NCI-H1694 treated with DMSO at 0.1 percent for 48 hours (cell line): ENCODE measurements at regions not wholly inside any gene's neighbourhood (a gene's known extent, or its start where the extent isn't known, plus 50 kb on each side); places are given as distances from the start of the nearest gene placed in this dataset.

ENCODE experiments used
- DNase-seq: peaks from one replicate; lab custom pipeline; 2025; lab: John Stamatoyannopoulos, UW

DNA sequence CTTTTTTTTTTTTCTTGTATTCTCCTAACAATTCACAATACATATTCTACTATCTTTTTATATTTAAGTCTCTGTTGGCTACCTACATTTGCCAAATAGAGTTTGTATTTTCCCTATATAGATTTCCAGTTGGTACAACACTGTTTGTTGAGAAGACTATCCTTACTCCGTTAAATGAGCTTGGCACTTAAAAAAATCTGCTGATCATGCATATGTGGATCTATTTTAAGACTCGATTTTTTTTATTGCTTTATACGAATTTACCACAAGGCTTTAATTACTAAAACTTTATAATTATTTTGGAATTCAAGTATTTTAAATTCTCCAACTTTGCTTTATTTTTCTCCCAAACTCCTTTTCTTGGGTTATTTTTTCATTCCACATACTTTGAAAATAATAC is 855.6 kb downstream of the C6orf118 start:
- no peak for DNase-seq

DNA sequence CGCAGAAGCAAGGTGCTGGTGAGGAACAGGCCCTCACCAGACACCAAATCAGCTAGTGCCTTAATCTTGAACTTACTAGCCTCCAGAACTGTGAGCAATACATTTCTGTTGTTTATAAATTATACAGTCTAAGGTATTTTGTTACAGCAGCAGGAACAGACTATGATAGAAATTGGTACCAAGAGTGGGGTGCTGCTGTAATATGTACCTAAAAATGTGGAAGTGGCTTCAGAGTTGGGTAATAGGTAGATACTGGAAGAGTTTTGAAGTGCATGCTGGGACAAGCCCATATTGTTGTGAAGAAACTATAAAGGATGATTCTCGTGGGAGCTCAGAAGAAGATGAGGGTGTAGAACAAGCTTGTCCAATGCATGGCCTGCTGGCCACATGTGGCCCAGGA is 866.8 kb downstream of the C6orf118 start:
- no peak for DNase-seq

DNA sequence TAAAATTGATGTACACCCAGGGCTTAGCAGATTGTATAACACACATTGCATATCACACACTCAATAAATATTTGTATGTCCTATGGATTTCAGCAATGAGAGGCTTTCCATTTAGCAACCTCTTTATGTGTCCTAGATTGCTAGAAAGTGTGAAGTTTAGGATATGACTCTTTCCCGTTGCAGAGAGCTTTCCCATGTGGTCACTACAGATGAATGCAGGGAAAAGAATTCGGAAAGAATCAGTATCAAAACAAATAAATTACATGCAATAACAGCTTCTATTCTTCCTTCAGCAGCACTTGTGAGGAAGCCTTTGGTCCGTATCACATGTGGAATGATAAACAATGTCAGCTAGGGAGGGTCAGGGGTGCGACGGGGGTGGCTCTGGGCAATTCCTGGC is 870.1 kb downstream of the C6orf118 start:
- DNase-seq: no peak

DNA sequence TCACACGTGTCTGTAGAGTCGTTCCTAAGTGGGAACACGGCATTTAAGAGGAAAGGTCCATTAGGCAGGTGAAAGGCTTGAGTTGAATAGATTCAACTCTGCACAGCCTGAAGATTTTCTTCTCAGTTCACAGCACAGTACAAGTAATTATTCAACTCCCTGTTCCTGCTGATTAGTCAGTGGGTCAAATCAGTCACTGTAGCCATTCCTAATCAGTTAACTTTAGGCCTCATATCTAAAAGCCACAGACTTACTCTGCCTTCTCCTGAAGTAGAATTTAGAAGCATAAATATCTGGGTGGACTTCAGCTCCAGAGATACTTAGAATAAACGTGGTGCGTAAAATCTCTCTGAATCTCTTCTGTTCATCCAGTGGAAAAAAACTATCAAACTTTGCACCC is 872.4 kb downstream of the C6orf118 start:
- no peak for DNase-seq

DNA sequence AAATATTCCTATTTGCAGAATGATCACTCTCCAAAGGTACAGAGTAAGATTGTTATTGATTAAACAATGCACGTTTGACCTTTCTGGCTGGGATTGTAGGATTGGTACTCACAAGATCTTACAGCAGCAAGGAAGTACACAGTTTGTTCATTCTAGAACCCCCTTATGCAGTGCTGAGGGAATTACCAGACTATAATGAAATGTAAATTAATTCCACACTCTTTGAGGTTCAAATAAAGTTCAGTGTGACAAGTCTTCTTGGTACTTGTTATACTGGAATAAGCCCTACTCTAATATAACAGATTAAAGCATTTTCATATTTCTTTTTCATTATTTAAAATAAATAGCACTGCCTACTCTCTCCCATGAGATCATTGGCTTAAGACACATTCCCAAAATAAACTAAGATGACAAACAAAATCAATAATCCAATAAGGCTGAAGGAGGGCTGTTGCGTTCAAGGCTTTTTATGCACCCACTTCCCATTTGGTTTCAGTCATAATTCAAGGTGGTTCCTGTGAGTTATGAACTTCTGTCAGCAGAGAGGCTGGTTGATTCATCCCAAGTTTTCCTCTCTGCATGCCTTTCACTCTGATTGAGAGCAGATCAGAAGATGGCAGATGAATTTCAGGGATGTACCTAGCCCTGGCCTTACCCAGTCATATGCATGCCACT is 881.5 kb downstream of the C6orf118 start:
- no peak for DNase-seq

DNA sequence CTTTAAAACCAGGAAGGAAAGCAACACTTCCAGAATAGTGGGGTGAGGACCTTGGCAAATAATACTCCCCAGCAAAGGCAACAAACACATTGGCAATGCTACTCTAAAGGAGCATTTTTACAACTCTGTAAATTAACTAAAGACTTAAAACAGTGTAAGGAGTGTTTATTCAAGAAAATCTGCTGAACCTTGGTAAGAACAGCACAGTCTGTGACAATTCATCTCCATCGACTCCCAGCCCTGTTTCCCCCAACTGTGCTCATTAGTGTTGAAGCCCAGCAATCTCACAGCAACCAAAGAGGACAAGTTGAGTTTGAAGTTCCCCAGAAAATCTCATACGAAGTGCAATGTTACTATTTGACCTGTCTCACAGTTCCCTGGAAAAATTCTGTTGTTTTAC is 884.9 kb downstream of the C6orf118 start:
- DNase-seq: no peak

DNA sequence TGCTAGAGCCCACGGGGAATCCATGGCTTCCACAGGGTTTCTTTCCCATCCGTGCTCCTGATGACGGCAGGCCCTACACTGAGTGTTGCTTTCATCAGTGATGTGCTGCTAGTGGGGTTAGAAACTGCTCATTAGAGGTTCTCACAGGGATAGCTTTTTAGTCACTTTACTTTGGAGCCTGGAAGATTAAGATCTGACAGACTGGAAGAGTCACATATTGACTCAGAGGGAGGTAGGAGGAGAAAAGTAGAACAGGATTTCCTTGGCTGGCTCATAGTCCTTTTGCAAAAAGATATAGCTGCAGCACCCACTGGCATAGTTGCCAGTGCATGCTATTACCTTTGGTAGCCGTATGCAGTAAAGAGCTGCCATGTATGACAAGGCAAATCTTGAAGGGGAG is 890.3 kb downstream of the C6orf118 start:
- no peak for DNase-seq

DNA sequence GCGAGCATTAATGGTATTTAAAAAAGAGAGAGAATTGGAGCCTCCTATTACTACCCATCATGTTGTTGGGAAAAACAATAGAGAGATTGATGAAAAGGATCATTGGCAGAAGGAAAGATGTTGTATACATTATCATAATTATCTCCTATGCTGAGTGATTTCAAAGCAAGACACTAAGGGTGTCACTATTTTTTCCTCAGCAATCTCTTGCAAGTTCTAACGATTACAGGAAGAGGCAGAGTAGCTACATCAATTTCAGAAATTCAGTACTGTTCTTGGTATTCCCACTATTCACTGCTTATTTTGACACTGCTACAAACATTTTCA is 891.2 kb downstream of the C6orf118 start:
- no peak for DNase-seq

DNA sequence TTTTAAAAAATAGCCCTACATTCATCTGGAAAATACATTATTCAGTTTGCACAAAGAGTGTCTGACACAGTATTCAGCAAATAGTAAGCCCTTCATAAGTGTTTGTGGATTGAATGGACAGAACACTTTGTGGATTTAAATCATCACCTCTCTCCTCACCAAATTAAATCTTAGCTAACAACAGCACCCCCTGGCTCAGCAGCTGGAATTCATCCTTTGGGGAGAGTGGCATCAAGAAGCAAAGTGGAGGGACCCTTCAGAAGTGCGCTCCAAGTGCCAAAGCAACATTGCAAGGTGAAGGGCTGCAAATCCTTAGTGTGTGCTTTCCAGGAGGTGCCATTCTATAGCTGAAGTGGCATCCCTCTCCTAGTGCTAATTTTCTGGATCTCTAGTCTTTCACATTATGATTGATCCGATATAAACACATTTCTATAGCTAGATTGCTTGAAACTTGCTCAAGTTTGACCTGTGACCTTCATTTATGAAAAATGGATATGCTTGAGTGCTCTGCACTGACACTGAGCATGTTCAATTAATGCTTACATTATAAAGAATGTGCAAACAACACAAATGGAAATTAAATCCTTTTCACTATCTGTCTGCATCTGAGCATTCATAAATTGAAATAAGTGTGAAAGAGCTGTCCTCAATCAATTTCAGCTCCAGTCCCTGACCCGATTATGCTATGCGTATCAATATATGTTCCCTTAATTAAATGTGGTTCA is 891.7 kb downstream of the C6orf118 start:
- no peak for DNase-seq

DNA sequence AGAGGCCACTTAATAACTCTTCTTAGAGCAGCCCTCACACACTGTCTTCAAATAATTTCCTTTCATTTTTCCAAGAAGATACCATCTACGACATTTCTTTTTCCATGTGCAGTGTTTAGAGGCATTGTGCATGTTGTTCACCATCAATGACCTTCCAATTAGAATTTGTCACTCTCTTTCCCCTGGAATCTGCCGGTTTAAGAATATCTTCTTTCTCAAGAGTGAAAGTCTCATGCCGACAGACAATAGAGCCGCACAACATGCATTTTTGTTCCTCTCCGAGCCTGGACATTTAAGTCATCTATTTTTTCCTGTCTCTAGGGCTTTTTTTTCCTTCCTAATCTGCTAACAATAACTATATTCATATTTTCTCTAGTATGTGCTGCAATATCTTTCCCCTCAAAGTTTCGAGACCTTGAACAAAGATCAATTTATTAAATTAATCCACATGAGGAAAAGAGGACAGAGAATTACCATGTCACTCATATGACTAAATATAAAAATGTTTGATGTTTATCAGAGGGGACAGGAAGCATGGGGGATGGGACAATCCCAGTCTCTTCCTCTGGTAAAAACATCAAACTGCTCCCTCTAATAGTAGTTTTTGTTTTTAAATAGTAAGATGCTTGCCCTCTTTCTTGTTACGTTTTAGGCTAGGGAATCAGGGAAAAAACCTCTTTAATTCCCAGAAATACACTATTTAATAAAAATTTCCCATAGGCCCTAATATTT is 893.4 kb downstream of the C6orf118 start:
- no peak for DNase-seq

DNA sequence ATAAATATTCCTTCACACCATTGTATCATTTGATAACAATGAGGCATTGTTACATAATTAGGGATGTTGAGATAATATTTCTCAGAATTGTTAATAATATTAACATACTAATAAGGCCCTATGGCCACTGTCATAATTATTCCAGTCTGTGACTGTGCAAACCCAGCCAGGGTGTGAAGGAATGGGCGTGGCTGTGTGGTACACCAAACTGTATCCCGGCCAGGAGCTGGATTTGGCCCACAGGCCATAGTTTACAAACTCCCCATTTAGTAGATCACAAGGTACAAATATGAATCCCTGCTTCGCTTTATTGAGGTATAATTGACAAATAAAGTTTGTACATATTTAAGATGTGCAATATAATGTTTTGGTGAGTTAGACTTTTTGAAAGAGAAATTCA is 894.7 kb downstream of the C6orf118 start:
- DNase-seq: no peak

DNA sequence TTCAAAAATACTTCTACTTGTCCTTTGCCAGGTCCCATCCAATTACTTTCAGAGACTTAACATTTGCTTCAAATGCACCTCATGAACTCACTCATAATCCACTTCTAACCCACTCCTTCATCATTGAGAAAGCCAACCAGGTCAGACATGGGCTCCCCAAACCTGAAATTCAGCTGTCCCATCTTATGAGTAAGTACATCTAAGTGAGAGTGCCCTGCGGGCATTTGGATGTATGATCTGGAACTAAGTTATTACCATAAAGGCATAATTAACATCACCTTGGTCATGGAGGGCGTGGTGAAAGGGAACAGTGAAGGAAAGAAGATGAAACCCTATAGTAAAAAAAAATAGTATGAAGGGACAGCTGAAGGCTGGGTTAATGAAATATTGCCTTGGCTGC is 896.8 kb downstream of the C6orf118 start:
- DNase-seq: no peak

DNA sequence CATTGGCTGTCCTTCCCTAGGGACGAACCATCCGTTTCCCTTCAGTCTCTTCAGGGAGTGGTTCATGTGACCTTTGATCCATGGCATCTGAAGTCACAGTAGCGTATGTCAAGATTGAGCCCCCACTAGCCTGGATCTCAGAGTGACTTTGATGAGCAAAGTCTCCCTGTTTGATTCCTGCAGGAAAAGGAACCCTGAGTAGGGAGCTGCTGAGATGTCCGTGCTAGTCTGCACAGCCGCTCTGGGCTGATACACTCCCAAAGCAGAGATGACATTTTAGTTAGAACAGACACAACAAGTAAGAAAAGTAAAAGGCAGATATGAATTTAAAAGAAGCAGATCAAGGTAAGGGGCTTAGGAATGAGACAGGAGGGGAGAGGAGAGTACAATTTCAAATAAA is 899.4 kb downstream of the C6orf118 start:
- DNase-seq: no peak

DNA sequence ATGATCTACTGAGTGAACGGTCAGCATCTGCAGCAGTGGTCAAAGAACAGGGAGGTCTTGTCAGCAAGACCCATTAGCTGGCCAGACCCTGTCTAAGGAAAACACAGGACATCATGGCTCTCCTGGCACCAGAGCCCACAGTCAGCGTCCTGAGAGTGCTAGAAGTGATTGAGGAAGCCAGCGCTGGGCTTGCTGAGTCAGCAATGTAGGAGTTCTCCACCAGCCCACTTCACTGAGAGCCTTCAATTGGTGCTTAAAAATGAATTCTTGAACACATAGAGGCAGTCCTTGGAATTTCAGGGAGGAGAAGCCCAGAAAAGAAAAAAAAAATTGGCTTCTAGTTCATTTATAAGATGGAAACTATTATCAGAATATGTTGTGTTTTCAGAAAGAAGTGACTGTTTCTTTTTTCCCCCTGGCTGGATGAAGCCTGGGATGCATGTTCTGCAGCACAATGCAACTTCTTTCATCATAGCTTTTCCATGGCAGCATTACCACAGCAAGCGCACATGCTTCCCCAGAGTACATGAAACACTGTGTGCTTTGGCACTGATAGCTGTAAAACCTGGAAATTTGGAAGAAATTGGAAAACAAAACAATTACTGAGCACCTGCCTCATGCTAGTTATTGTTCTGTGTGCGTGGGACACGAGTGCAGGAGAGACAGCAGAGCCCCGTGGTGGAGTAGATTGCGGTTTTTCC is 899.9 kb downstream of the C6orf118 start:
- DNase-seq: no peak

DNA sequence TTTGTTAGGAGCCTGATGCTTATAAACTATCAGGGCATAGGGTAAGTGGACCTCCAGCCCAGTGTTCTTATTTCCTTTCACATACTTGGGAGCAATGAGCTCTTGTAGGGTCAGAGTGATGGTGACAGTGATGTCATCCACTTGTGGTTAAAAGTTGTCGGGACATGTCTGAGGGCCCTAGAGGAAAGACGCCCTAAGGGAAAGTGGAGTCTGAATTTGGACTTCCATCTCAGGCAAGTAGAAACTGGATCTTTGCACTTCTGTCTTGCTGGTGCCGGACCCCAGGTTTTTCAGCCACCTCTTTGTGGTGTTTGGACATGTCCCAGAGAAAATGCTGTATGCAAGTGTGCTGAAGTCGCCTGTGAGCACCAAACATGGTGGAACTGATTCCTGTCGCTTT is 900.5 kb downstream of the C6orf118 start:
- no peak for DNase-seq

DNA sequence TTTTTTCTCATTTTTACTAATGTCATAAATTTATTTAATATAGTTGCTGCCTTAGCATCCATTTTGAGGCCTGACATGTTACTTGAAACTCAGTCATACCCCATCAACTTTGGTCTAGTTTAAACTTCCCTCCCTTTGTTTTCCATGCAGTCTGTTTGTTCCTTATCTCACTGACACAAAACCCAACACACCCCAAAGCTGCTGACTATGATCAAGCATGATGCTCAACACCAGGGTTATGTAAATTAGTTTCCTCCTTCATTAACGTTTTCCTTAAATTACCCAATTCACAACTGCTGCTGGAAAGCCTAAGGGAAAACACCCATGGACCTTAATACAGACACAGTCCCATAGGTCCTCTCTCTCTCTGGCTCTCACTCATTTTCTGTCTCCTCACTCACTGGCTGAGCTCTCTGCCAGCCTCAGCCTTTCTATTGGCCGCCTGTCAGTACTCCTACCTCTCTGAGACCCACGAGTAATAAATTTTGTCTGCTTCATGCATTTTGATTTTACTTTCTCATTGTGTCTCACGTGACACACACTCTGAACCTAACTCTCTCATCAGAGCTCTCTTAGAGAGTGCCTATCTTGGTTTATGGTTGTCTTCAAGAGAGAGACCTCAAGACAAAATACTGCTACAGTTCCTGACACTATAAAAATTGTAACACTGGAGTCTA is 904.5 kb downstream of the C6orf118 start:
- DNase-seq: no peak

DNA sequence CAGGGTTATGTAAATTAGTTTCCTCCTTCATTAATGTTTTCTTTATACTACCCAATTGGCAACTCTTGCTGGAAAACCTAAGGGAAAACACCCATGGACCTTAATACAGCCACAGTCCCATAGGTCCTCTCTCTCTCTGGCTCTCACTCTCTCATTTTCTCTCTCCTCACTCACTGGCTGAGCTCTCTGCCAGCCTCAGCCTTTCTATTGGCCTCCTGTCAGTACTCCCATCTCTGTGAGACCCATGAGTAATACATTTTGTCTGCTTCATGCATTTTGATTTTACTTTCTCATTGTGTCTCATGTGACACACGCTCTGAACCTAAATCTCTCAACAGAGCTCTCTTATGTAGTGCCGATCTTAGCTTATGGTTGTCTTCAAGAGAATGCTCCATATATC is 907.5 kb downstream of the C6orf118 start:
- no peak for DNase-seq

DNA sequence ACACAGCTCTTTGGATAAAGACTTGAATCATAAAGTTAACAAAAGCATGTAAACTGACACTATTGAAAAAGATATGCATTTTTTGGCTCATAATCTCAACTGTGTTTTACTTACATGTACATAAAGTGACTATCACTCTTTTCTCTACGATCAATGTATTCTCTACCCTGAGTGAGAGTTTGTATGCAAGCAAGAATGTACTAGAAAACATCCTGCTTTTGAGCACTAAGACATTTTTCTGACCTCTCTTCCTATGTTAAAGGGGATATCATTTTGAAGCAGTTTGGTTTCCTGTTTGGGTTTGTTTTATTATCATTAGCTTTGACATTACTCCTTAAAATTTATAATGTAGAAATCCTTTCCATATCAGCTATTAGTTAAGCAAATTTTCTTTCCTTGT is 910.8 kb downstream of the C6orf118 start:
- no peak for DNase-seq

DNA sequence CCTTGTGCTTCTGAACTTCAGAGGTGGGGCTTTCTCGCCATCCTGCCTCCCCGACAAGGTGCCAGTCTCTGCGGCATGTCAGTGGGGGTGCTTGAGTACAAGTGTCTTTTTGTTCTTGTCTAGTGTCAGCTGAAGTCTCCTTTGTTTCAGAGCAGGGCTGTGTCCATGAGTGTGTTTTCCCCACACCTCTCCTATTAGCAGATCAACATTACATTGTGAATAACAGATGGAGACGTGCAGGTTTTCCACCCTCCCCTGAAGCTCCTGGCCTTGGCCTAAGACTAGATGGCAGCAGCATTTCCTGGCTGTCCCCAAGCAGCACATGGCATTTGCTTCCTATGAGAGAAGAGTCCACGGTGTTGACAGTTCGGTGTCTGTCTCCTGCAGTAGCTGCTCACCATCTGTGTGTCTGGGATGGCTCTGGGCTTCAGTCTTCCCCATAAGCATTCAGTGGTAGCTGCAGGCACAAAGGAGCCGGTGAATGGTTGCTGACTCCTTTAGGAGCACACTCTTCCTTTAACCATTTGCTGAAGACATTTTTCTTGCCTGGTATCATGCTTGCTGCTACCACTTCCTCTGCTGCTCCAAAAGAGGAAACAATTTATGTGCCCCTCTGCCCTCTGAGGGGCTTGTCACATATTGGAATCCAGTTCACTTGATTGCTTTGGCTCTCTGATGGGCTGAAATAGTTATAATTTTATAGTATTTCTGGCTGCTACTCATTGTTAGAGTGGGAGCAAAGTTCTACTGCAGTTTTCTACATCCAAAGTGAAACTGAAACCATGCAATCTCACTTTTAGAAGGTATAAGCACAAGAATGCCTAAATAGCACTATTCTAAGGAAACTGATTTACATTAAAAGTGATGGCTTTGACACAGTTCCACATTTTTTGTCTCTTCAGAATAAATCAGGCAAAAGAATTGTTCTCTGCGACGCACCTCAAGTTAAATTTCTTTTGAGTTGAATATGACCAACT is 913.0 kb downstream of the C6orf118 start:
- no peak for DNase-seq

DNA sequence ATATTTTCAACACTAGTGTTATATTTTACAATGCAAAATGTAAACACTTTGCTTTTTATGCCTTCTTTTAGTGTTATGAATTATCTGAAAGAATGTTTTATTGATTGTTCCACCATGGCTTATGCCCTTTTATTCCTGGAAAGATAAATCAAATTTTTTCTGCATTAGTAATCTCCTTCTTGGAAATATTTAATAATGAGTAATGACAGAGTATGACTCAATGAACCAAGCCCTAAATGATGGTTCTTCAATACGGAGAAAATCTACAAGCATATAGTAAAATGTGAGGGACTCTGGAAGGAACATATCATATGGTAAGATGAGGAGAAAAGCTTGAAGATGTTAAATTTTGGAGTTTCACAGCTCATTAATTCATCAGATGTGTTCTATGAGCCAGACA is 929.6 kb downstream of the C6orf118 start:
- DNase-seq: no peak

DNA sequence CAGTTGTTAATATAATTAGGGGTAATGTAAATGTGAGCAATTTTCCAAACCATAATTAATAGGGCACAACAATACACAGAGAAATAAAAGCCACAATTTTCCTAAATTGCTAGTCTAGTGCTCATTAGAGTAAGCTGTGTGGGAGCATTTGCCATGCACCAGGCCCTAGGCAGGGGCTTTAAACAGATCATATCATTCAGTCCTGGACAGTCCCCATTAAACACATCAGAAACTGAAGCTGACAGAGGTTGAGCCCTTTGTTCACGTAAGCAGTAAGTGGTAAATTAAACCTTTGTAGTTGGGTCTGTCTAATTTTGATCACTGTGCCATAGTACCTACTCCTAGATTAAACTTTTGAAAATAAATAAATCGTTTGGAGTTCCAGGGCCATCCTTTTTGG is 931.1 kb downstream of the C6orf118 start:
- DNase-seq: no peak
